DND-41 (cell line): ENCODE measurements at regions not wholly inside any gene's neighbourhood (a gene's known extent, or its start where the extent isn't known, plus 50 kb on each side); places are given as distances from the start of the nearest gene placed in this dataset.

Source experiments
- ATAC-seq: fragments of 200-7000 bp; cut with Tn5 transposase; 3 replicates; pipeline ENCODE4 v1.9.1; 2021; ENCODE audit warnings: low read depth; ENCODE audit not compliant: insufficient read depth
- DNase-seq: peaks from one replicate; pipeline ENCODE4 v3.0.0-alpha.2; 2020
- H2AFZ ChIP-seq: 2 replicates; pipeline ENCODE4 v1.6.0; 2012; ENCODE audit warnings: low read depth, low read length
- H3K27ac ChIP-seq: 2 replicates; pipeline ENCODE4 v1.5.1; 2012; ENCODE audit warnings: low read length, inconsistent platforms
- H3K27me3 ChIP-seq: fragments of 200-600 bp; sonication (generic); 2 replicates; pipeline ENCODE4 v1.6.0; 2012; ENCODE audit warnings: low read length, mild to moderate bottlenecking, inconsistent platforms; ENCODE audit not compliant: insufficient read depth, poor library complexity
- H3K36me3 ChIP-seq: 2 replicates; pipeline ENCODE4 v1.5.1; 2012; ENCODE audit warnings: low read length, inconsistent platforms; ENCODE audit not compliant: insufficient read depth
- H3K4me1 ChIP-seq: 2 replicates; pipeline ENCODE4 v1.5.1; 2012; ENCODE audit warnings: mild to moderate bottlenecking, low read length; ENCODE audit not compliant: insufficient read depth
- H3K4me2 ChIP-seq: 2 replicates; pipeline ENCODE4 v1.6.0; 2012; ENCODE audit warnings: mild to moderate bottlenecking, moderate library complexity, low read length, inconsistent platforms; ENCODE audit not compliant: insufficient read depth
- H3K4me3 ChIP-seq, 2 experiments: fragments of 200-600 bp in 1 of 2; shearing (Covaris generic) in 1 of 2; 2 replicates each; pipeline ENCODE4 v1.5.1; 2012 to 2016; ENCODE audit warnings: inconsistent platforms in 2 of 2, low read length in 2 of 2, mild to moderate bottlenecking in 2 of 2, low read depth in 1 of 2, moderate library complexity in 1 of 2
- H3K79me2 ChIP-seq: 2 replicates; pipeline ENCODE4 v1.6.0; 2012; ENCODE audit warnings: low read length, inconsistent platforms; ENCODE audit not compliant: insufficient read depth
- H3K9ac ChIP-seq: 2 replicates; pipeline ENCODE4 v1.6.0; 2012; ENCODE audit warnings: low read depth, mild to moderate bottlenecking, inconsistent platforms, low read length, moderate library complexity
- H3K9me3 ChIP-seq: 2 replicates; pipeline ENCODE4 v1.5.1; 2012; ENCODE audit warnings: low read length, moderate library complexity, mild to moderate bottlenecking, inconsistent platforms; ENCODE audit not compliant: insufficient read depth, severe bottlenecking
- H4K20me1 ChIP-seq: 2 replicates; pipeline ENCODE4 v1.6.0; 2012; ENCODE audit warnings: low read length; ENCODE audit not compliant: insufficient read depth
- EZH2 ChIP-seq: IDR thresholded peaks from 3 replicates; pipeline ENCODE4 v1.6.1; 2012; ENCODE audit warnings: borderline replicate concordance, low read depth, mild to moderate bottlenecking, moderate library complexity, low read length, inconsistent platforms; ENCODE audit not compliant: severe bottlenecking
- TF ChIP-seq, protein P1 (sequence below): IDR thresholded peaks from 2 replicates; pipeline ENCODE4 v1.5.1; 2012; ENCODE audit warnings: borderline replicate concordance, low read length, moderate library complexity, mild to moderate bottlenecking; ENCODE audit not compliant: poor library complexity, severe bottlenecking; ENCODE audit errors: extremely low read depth

DNA sequence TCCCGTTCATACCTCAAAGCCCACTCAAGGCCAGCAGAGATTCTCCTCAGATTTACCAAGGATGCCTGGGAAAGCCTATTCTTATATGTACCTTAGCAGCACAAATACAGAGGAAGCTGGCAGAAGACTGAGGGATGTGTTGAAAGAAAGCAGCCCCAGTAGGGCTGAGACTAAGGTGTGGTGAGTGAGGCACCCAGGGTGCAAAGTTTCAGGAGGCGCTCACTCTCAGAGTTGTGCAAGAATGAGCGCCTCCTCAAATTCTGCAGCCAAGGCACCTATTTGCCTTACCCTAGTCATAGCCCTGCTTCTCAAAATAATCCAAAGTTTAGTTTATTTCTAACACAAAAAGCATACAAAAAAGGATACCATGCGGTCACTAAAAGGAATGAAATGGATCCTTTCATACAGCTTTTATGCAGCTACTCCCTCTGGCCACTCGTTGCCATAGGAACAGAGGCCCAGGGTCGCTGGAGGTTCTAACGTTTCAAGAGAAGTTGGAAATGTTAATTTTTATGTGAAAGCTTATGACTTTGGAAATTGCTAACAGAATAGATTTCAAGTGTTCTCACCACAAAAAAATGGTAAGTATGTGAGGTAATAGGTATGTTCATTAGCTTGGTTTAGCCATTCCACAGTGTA lies 79.7 kb upstream of the SMIM23 start:
- no peak for ATAC-seq
- H3K36me3 ChIP-seq, result no peaks in the 10 kb centered on the region
- no peaks in the 10 kb centered on the region for H4K20me1 ChIP-seq
- H3K4me2 ChIP-seq, result no peak overlapping the region
- TF ChIP-seq EZH2, result no peak
- H3K27me3 ChIP-seq, result no peaks in the 10 kb centered on the region
- H2AFZ ChIP-seq, result no peak overlapping the region
- H3K9ac ChIP-seq, result no peak overlapping the region
- H3K9me3 ChIP-seq, result no peaks in the 10 kb centered on the region
- H3K79me2 ChIP-seq, result no peaks in the 10 kb centered on the region
- H3K27ac ChIP-seq, result no peak overlapping the region
- no peak overlapping the region for H3K4me3 ChIP-seq
- H3K4me1 ChIP-seq, result no peaks in the 10 kb centered on the region
- no peak for DNase-seq

DNA sequence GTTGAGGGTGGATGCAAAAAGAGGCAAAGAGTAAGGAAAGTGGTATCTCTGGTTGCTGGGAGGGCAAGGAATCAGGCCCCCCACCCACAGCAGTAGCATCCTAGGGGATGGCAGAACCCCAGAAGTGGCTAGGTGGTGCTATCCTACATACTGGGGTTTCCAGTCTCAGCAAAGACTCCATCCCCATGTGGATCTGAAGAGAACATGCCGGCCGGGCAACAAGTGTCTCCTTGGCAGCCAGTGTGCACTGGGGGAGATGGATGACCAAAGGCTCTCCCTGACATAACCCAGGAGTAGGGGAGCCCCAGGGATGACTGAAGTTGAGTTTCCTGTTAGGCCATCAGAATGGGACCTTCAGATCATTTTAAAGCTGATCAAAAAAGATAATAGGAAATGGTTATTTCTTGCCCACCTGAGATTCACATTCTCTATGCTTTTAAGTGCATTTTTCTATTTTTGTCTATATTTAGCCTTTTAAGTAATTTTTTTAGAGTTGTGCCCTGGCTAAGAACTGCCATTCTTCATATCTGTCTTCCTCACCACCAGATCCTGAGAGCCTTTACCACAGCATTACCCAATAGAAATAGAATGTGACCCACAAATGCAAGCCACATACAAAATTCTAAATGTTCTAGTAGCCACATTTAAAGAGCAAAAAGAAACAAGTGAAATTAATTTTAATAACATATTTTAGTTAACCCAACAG lies 78.7 kb upstream of the SMIM23 start:
- no peak for DNase-seq
- Histone ChIP-seq H3K9me3 (no peaks in the 10 kb centered on the region), H2AFZ (no peak overlapping the region), H3K9ac (no peak overlapping the region), H3K4me1 (no peaks in the 10 kb centered on the region), H3K27me3 (no peaks in the 10 kb centered on the region), H3K4me3 (no peak overlapping the region), H3K4me2 (no peak overlapping the region), H3K27ac (no peak overlapping the region), H3K79me2 (no peaks in the 10 kb centered on the region), H4K20me1 (no peaks in the 10 kb centered on the region), H3K36me3 (no peaks in the 10 kb centered on the region)
- ATAC-seq, result no peak
- TF ChIP-seq, protein P1, sequence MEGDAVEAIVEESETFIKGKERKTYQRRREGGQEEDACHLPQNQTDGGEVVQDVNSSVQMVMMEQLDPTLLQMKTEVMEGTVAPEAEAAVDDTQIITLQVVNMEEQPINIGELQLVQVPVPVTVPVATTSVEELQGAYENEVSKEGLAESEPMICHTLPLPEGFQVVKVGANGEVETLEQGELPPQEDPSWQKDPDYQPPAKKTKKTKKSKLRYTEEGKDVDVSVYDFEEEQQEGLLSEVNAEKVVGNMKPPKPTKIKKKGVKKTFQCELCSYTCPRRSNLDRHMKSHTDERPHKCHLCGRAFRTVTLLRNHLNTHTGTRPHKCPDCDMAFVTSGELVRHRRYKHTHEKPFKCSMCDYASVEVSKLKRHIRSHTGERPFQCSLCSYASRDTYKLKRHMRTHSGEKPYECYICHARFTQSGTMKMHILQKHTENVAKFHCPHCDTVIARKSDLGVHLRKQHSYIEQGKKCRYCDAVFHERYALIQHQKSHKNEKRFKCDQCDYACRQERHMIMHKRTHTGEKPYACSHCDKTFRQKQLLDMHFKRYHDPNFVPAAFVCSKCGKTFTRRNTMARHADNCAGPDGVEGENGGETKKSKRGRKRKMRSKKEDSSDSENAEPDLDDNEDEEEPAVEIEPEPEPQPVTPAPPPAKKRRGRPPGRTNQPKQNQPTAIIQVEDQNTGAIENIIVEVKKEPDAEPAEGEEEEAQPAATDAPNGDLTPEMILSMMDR, result no peak
- no peak for TF ChIP-seq EZH2

DNA sequence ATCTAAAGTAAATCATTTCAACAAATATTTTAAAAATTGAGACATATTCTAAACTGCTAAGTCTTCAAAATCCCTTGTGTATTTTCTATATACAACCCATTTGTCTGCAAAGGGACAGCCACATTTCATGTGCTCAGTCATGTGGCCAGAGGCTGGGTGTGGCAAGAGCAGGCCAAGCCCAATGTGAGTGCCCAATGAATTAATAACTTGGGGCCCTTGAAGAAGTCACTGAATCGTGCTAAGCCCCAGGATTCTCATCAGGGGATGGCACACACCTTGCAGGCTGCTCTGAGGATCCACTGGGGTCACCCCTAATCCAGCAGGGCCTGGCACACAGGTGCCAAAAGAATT lies 78.2 kb upstream of the SMIM23 start:
- no peak overlapping the region for H3K4me3 ChIP-seq
- H3K4me1 ChIP-seq, result no peaks in the 10 kb centered on the region
- no peaks in the 10 kb centered on the region for H3K79me2 ChIP-seq
- H4K20me1 ChIP-seq, result no peaks in the 10 kb centered on the region
- H3K9ac ChIP-seq, result no peak overlapping the region
- no peaks in the 10 kb centered on the region for H3K9me3 ChIP-seq
- ATAC-seq (no peak), DNase-seq (no peak)
- TF ChIP-seq EZH2, result no peak
- TF ChIP-seq, protein P1, result no peak
- no peak overlapping the region for H3K27ac ChIP-seq
- H3K27me3 ChIP-seq, result no peaks in the 10 kb centered on the region
- no peak overlapping the region for H3K4me2 ChIP-seq
- H2AFZ ChIP-seq, result no peak overlapping the region
- H3K36me3 ChIP-seq, result no peaks in the 10 kb centered on the region

DNA sequence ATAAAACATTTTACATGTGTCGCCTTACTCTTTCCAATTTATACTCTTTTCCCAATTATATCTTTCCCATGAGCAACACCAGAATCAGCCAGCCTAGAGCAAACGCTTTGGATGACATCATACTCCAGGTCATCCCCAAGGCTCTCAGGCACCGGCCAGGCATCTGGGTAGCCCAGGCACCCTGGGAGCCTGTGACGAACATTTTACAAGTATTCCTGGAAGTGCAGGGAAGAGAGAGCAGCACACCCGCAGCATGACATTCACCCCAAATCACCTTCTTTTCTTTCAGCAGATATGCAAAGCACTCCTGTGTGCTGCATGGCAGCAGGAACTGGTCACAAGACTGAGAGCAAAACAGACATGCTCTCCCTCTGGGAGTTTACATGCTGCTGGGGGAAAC lies 75.7 kb upstream of the SMIM23 start:
- TF ChIP-seq EZH2, result no peak
- TF ChIP-seq, protein P1, result no peak
- ATAC-seq, result no peak
- H3K27me3 ChIP-seq, result no peaks in the 10 kb centered on the region
- H3K9me3 ChIP-seq, result no peaks in the 10 kb centered on the region
- no peaks in the 10 kb centered on the region for H4K20me1 ChIP-seq
- no peak overlapping the region for H3K4me3 ChIP-seq
- no peak overlapping the region for H3K27ac ChIP-seq
- no peak for DNase-seq
- no peaks in the 10 kb centered on the region for H3K4me1 ChIP-seq
- H3K36me3 ChIP-seq, result no peaks in the 10 kb centered on the region
- no peak overlapping the region for H2AFZ ChIP-seq
- H3K79me2 ChIP-seq, result no peaks in the 10 kb centered on the region
- no peak overlapping the region for H3K9ac ChIP-seq
- no peak overlapping the region for H3K4me2 ChIP-seq
